SH-SY5Y (cell line): ENCODE measurements at regions not wholly inside any gene's neighbourhood (a gene's known extent, or its start where the extent isn't known, plus 50 kb on each side); places are given as distances from the start of the nearest gene placed in this dataset.

Experiments
- GATA2 ChIP-seq: IDR thresholded peaks from 2 replicates; pipeline ENCODE4 v1.6.1; 2011; ENCODE audit warnings: mild to moderate bottlenecking, low read depth, low read length
- GATA3 ChIP-seq: IDR thresholded peaks from 2 replicates; pipeline ENCODE4 v1.6.1; 2011; ENCODE audit warnings: low read depth, mild to moderate bottlenecking, low read length, moderate library complexity

DNA sequence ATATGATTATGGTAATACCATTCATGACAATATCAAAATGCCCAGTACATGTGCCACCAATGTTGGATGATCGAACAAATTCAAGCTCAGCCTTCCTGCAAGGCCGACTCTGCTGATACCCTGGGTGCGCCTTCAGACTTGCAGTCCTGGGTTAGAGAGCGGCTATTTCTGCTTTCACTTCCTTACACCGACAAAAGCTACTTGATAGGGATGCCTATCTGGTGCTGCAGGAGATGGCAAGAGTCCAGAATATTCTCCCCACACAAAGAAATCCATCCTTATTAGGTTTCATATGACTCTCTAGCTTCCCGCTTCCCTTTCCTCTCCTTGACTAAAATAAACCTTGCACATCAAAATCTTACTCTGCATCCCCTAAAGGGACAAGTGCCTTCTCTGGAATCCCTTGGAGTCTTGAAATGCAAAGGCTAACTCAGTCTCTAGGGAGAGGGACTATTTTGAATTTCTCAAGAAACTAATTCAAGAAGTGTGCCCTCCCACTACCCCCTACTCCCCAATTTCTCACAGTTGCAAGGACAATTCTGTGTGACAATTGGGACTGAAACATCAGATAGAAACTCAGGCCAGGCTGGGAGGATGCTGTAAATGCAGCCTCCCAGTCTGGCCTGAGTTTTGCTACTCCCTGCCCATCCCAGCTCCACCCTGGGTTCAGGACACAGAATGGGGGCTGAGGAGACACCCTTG, 103.1 kb upstream of the USP24 start:
- TF ChIP-seq GATA3 = no peak
- no peak for TF ChIP-seq GATA2

DNA sequence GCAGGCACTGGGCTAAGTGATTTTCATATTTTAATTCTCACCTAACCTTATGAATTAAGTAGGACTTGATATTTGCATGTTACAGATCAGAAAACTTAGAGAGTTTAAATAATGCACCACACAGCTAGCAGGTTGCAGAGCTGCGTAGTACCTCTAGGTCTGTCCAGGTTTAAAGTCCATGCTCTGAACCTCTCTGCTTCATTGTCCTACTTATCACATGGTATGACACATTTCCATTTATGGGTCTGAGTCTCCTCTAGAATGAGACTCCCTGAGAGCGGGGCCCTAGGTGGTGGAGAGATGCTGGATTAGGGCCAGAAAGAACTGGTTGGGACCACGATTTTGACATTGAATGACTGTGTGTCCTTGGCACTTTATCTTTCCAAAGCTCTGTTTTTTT, 102.5 kb upstream of the USP24 start:
- no peak for TF ChIP-seq GATA3
- TF ChIP-seq GATA2 = no peak

DNA sequence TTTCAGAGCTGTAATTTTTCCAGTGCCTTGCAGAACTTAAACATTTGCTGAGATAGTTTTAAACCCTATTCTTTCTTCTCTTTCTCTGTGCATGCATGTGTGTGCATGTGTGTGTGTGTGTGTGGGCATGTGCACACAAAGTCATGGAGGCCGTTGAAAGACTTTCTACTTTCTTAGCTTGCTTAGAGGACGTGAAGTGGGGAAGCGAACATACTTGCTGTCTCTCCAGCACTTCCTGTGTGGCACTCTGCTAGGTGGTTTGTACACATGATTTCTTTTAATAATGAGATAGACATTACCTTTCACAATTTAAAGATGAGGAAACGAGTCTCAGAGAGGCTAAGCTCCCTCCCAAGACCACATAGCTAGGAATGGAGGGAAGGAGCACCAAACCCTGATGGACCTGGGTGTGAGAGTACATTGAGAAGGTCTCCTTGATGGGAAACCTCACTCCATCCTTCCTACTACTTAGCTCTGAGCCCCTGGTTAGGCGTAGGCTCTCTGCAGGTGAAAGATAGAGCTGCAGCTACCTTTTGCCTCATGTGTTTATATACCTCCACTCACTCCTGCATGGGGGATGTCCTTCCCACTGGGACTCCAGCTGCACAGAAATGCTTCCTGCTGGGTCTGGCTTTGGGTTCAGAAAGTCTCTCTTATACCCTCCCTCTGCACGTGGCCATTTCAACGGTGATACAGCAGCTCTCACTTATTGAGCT, 101.9 kb upstream of the USP24 start:
- TF ChIP-seq GATA2 (no peak), GATA3 (no peak)

DNA sequence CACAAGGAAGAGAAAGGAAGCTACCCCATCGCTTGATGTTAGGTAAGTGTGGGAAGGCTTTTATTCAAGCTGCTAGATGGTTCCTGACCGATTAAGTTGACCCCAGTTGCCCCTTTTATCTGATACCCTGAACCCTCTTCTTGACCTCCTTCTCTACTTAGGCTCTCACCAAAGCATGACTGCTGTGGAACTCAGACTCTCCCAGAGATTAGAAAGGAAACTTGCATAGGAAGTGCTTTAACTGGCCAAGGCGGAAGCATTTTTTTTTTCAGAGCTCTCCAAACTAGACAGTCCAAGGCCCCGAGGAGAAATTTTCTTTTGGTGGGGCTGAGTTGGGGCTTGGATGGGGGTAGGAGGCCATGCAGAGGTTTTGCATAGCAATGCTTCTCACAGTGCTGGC, 101.3 kb upstream of the USP24 start:
- no peak for TF ChIP-seq GATA3
- TF ChIP-seq GATA2 = no peak

DNA sequence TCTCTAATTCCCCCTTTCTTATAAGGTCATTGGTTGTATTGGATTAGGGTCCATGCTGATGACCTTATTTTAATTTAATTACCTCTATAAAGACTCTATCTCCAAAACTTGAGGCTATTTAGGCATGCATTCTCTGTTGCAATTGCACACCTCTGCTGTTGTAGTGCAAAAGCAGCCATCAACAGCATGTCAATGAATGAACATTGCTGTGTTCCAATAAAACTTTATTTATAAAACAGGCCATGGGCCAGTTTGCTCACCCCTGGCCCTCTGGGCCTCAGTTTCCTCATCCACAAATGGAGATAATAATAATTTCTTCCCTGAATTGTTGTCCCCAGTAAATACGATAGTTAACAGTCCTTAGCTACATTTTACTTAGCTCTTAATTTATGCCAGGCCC, 100.4 kb upstream of the USP24 start:
- TF ChIP-seq GATA2 = no peak
- TF ChIP-seq GATA3 = no peak

DNA sequence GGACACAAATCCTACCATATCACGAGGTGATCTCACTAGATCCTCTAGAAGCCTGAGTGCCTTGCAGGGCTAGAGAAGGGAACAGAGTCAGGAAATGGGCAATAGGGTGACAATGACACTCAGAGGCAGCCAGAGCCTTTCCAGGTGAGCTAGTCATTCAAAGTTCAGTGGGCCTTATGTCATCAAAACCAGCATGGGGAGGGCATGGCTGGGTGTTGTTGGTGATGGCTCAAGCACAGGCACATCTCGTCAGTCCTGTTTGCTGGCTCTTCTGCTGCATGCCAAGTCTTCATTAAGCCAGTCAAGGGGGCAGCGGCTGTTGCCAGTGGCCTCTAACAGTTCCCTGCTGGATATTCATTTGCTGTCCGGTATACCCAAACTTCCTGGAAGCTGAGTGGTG, 99.6 kb upstream of the USP24 start:
- TF ChIP-seq GATA2 (no peak), GATA3 (no peak)

DNA sequence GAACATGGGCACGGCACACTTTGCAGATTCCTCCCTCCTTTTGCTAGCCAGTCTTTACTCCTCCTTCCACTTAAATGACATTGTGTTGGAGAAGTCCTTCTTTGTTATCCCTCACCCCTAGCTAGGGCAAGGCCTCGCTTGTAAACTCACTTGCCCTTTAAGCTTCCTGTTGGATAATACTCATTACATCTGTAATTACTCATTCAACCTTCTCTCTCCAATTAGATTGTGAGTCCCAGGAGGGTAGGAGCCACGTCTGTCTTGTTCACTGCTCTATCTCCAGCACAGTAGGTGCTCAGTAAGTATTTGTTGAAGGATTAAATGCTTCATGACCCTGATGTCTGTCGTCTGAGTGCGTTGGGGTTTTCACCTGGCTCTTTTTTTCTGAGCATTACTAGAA, 98.7 kb upstream of the USP24 start:
- TF ChIP-seq GATA3 (no peak), GATA2 (no peak)

DNA sequence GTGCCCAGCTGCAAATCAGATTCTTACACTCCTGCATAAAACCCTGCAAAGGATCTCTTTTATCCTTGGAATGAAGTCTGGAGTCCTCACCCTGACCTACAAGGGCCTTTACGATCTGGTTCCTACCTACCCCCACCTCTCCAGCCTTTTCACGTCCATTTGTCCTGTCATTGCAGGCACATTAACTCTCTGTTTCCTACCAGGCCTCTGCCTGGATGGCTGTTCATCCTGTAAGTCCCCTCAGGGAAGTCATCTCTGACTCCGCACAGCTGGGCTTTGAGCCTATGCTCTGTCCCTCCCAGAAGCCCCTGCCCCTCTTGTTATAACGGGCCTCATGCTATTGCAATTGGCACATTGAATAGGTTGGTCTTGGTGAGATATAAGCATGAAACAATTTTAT, 96.8 kb upstream of the USP24 start:
- no peak for TF ChIP-seq GATA2
- no peak for TF ChIP-seq GATA3

DNA sequence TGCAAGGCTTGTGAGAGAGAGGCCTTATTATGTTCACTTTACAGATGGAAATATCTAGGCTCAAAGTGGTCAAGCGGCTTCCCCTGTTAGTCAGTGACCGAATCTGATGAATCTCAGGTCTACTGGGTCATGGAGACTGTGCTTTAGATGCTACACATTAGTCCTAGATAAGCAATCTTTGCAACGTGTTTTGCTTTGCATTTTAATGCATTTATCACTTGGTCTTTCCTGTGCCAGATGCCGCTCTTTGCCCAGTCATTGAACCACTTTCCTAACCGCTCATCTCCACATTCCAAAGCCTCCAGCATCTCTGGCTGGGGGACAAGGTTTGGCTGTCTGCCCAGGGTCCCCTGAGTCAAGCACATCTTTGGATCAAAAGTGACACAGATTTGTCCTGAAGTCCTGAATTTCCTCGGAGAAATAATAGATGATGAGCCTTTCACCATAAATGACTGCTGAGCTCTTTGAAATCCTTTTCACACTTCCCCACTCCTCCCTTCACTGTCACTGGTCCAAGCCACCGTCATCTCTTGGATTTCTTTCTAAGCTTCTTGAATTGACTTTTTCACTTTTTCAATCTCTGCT, 96.0 kb upstream of the USP24 start:
- TF ChIP-seq GATA3 (peak; percentile 84), GATA2 (peak; percentile 93)

DNA sequence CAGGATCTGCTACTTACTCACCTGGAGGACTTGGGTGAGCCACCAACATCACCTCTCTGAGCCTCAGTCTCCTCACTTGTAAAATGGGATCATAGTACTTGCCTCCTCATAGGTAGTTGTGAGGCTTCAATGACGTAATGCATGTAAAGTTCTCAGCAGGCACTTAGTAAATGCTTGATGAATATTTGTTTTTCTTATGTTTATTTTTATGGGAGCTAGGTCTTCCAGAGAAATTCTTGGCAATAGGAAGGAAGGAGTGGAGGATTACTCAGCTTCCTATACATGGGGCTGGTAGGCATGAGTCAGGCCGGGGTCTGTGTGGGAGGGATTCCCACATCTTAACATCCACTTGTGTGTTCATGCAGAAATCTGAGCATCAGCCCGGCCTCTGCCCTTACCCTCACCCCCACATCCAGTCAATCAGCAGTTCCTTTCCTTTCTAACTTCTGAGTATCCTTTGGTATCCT, 95.4 kb upstream of the USP24 start:
- no peak for TF ChIP-seq GATA3
- TF ChIP-seq GATA2 = no peak

DNA sequence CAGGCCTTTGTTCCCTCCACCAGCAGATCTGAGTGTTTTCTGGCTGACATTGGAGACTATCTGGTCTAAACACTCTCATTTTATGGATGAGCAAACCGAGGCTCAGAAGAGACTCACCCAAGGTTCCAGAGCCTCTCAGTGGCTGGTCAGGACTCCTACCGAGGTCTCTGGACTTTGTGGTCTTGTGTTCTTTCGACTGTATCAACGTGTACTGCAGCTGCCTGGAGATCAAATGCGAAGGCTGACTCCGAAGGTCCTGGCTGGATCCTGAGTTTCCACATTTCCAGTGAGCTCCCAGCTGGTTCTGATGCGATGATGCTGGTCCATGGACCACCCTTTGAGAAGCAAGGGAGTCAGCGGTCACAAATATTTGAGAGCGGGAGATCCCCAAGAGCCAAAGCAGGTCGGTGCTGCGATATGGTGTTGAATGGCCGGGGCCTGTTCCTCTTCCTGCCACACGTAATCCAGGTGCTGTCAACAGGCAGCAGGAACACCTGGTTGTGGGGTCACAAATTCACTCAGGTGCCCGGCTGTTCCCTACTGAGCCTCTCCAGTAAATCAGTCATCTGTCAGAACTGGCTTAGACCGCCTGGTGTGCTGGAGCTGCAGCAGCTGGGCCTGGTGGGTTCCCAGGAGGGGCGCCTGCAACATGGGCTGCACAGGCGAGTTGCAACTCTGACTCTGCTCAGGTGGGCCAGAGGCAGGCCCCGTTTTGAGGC, 94.8 kb upstream of the USP24 start:
- TF ChIP-seq GATA2 = no peak
- no peak for TF ChIP-seq GATA3

DNA sequence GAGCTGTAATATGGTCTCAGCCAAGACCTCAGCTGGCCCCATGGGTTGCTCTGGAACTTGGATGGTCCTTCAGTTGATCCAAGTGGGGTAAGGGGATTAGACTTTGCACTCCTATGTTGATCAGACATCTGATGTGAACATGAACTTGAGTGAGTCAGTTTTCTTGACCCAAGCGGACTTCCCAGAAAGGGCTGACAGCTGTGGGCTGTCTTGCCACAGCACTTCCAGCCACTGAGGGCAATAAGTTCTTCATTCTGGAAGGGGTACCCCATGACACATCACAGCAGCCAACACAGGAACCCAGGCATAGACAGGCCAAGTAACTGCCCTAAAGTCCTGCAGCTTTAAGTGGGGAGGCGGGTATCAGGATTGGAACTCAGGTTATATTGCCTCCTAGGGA, 93.9 kb upstream of the USP24 start:
- TF ChIP-seq GATA2 = no peak
- TF ChIP-seq GATA3 = no peak

DNA sequence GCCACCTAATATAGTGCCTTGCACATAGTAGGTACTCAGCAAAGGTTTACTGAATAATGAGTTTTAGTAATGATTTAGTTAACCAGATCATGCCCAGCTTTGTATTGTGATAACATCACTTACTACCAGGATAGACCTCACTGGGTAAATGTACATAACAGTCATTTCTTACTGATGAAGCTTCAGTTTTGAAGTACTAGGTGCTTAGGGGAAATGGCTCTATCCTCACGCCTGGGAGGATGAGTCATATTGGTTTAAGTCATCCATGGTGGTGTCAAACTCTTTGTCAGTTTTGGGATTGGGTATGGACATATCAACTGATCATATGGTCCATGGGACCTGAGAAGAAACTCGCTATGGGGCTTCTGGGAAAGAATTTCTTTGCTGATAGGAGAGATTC, 90.6 kb upstream of the USP24 start:
- TF ChIP-seq GATA3 = no peak
- no peak for TF ChIP-seq GATA2

DNA sequence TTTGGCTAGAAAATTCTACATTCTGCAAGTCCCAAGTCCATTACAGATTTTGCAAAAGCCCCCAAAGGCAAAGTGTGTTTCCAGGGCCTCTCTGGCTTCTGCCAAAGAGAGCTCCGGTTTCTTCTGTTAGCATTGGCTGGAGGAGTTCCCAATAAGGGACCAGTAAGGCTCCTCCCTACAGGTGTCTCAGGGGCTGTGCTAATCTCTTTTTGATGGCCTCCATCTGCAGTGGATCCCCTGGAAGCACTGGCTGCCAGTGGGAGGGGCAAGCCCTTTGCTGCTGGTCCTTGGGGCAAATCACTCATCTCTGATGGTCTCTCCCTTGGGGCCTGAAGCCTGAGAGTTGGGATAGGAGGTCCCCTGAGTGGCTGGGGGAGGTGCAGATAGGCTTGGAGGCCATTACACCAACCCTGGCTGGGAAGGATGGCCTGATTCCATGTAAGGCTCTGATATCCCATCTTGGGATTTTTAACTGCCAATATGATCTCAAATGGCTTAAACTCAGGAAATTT, 89.1 kb upstream of the USP24 start:
- no peak for TF ChIP-seq GATA3
- no peak for TF ChIP-seq GATA2

DNA sequence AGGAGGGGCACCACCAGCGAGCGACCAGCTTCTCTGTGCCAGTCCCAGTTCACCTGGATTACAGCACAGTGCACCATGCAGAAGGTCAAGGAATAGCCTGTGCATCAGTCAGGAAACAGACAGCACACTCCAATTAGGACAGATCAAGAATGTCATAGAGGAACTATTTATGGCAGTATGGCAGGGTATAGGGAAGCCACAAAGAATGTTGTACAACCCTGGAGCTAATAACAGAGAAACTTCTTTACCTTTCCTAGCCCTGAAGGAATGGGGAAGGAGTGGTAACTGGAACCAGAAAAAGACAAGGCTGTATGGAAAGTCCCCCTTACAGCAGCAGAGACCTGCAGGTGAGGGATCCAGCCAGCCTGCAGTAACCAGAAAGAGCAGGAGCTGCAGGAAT, 87.8 kb upstream of the USP24 start:
- TF ChIP-seq GATA3 (no peak), GATA2 (no peak)

DNA sequence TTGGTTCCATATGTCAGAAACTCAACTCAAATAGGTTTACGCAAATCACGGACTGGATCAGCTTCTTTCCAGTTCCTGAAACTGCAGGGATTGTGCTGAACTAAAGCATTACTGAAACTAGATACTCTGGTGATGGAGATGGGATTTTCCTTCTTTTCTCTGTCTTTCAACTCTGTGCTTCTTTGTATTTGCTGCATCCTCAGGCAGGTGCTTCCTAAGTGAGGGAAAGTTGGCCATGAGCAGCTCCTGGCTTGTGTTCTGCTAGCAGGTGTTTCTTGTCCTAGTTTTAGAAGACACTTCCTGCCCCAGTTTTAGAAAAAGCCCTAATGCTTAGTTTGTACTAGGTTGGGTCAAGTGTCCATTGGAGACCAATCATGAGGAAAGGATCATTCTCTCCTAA, 86.7 kb upstream of the USP24 start:
- TF ChIP-seq GATA3 = no peak
- TF ChIP-seq GATA2 = no peak

DNA sequence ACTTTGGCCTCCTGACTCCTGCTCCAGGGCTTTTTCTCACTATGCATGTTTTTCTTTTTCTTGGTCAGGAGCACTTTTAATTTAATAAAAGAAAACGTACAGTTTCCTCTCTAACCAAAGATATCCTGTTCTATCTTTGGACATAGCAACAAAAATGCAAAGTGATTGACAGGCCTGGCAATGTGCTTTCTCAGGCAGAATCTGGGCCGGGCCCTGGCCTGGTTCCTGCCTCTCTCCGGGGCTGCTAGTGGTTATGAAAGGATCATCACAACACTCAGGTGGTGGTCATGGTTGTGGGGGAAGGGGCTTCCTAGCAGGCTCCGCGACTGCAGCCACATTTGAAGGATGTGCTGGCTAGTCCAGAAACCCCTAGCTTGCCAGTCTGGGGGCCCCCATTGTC, 85.8 kb upstream of the USP24 start:
- TF ChIP-seq GATA3 (no peak), GATA2 (no peak)
